ENCODE measurements at regions not wholly inside any gene's neighbourhood (a gene's known extent, or its start where the extent isn't known, plus 50 kb on each side); places are given as distances from the start of the nearest gene placed in this dataset.

DNA sequence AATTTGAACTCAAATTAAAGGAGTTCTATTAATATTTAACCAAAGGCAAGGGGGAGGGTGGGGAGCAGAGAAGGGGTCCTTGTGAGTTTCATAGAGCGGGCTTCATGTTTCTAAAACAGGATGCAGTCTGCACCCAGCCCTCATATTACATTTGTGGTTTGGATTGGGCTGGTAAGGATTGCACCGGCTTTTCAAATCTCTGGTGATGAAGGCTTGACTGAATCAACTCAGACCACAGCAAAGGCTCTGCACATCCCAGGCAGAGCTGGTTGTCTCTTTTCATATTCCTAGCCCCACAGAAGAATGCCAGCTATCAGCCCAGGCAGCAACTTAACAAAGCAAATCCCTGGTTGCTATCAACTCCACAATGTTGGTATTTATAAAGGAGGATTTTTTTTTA is 1221.4 kb downstream of the VRK1 start:
- CTCF ChIA-PET = no interaction called here
- POLR2A ChIA-PET = no interaction called here
- DNase-seq (ENCODE audit: extremely low spot score) = no peak
- TF ChIP-seq, protein P1, sequence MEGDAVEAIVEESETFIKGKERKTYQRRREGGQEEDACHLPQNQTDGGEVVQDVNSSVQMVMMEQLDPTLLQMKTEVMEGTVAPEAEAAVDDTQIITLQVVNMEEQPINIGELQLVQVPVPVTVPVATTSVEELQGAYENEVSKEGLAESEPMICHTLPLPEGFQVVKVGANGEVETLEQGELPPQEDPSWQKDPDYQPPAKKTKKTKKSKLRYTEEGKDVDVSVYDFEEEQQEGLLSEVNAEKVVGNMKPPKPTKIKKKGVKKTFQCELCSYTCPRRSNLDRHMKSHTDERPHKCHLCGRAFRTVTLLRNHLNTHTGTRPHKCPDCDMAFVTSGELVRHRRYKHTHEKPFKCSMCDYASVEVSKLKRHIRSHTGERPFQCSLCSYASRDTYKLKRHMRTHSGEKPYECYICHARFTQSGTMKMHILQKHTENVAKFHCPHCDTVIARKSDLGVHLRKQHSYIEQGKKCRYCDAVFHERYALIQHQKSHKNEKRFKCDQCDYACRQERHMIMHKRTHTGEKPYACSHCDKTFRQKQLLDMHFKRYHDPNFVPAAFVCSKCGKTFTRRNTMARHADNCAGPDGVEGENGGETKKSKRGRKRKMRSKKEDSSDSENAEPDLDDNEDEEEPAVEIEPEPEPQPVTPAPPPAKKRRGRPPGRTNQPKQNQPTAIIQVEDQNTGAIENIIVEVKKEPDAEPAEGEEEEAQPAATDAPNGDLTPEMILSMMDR (IDR thresholded peaks at IDR 0.05; ENCODE audit: control extremely low read depth, extremely low read depth, low read depth, missing control alignments) = no peak

DNA sequence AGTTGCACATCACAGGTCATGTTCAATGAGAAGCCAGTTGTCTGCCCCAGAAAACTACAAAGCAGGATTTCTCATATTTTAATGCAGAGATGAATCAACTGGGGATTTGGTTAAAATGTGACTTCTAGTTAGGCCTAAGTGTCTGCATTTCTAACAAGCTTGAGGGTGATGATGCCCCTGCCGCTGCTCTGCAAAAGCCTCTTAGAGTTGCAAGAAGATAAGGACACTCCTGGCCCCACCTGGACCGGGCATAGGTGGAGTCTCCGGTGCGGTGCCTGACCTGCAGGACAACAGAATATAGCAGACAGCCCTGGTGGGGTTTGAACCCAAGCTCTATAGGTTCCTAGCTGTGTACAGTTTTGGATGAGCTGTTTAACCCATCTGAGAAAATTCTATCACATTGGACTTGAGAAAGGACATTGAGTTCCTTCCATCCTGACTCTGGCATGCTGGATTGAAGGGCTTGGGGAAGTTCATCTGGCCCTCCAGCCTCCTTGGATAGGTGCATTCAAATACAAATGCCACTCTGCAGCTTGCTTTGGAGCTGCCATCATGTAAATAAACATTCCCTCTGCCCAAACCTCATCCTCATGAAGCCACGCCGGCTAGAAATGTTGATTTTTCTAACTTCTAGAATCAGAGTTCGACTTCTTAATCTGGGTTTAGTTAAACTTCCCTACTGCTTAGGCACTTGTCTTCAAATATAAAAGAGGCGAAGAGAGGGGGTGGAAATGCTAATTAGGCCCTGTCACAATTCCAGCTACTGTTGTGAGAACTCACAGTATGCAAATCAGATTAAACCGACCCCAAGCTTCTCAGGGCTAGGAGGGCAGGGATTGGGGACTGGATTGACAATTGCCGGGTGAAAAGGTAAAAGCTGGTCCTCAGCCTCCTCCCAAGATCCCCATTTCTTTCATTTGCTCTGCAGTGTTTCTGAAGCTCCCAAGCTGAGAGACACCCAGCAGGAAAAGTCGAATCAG is 1225.6 kb downstream of the VRK1 start:
- DNase-seq (ENCODE audit: extremely low spot score) = no peak
- TF ChIP-seq, protein P1 (IDR thresholded peaks at IDR 0.05; ENCODE audit: control extremely low read depth, extremely low read depth, low read depth, missing control alignments) = no peak
- POLR2A ChIA-PET = no interaction called here
- CTCF ChIA-PET = interaction anchor here (0.9 kb wide), 1 partner anchor 10 kb away, joined by 3 read pairs; no protein-coding TSS in a partner anchor

DNA sequence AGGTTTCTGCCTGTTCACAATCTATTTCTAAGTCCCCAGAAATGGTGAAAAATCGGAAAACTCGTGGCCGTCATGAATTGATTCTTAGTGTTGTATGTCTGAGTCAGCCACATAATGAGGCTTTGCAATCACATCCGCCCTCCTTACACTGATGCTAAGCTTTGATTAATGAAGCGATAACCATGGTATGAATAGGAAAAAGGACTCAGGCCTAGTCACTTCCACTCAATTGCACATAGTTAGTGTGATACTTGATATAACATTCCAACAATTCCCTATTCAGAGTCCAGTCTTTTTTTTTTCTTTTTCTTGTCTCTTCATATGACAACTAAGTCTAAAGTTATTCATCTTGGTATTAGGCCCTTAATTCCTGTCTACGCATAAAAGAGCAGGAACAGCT is 1231.0 kb downstream of the VRK1 start:
- DNase-seq (ENCODE audit: extremely low spot score) = no peak
- CTCF ChIA-PET = no interaction called here
- POLR2A ChIA-PET = no interaction called here
- TF ChIP-seq, protein P1 (IDR thresholded peaks at IDR 0.05; ENCODE audit: control extremely low read depth, extremely low read depth, low read depth, missing control alignments) = no peak

DNA sequence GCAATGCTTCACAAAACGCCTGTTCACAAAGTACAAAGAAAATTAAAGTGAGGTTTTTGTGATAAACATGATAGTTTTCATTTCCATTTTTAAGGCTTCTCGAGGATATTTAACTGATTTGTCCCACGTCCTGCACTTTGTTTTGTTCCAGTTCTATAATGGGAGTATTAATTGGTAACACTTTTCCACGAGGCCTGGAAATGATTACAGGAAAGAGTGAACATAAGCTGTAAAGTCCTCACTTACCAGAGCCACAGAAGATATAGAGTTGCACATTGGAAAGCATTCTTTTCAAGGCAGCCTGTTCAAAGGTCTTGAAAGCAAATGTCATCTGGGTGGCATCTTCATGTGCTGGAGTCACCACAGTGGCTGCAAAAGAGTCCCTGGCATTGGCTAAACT is 1236.6 kb downstream of the BCL11B start:
- no peak for DNase-seq (ENCODE audit: extremely low spot score)
- TF ChIP-seq, protein P1 (IDR thresholded peaks at IDR 0.05; ENCODE audit: control extremely low read depth, extremely low read depth, low read depth, missing control alignments) = no peak
- POLR2A ChIA-PET = no interaction called here
- CTCF ChIA-PET = no interaction called here

DNA sequence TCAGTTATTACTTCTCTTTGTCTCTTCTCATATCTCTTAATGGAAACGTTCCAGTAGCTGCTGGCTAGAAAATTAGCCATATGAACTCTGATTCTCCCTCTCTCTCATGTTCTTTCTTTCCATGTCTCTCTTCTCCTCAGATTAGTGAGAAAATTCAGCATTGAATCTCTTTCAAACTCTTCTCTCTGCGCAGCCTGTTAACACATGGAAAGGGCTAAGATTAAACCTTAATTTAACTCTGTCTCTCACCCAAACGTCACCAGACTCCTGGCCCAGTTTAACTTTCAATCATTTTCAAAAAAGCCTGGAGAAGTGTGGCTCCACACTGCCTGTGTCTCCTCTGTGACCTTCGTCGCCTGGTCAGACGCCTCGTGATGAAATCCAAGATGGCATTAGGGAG is 1234.2 kb downstream of the BCL11B start:
- DNase-seq (ENCODE audit: extremely low spot score) = no peak
- CTCF ChIA-PET = no interaction called here
- TF ChIP-seq, protein P1 (IDR thresholded peaks at IDR 0.05; ENCODE audit: control extremely low read depth, extremely low read depth, low read depth, missing control alignments) = no peak
- POLR2A ChIA-PET = no interaction called here

GRCh38 chr14:98056946-98057345 is 1215.1 kb downstream of the BCL11B start:
- TF ChIP-seq, protein P1 (IDR thresholded peaks at IDR 0.05; ENCODE audit: control extremely low read depth, extremely low read depth, low read depth, missing control alignments) = no peak
- DNase-seq (ENCODE audit: extremely low spot score) = no peak
- ChIA-PET CTCF (no interaction called here), POLR2A (no interaction called here)
